Trophoblast cell (in vitro differentiated cells and primary cell): ENCODE measurements at regions not wholly inside any gene's neighbourhood (a gene's known extent, or its start where the extent isn't known, plus 50 kb on each side); places are given as distances from the start of the nearest gene placed in this dataset.
"Not testable (repeated sequence)": the region's sequence is repeated elsewhere in the genome, so short reads cannot be mapped to it uniquely, and the experiment has no call there.

Experiments
- DNase-seq, 2 donors: peaks; one replicate each; pipeline ENCODE4 v3.0.0-alpha.2; 2016
- H2AFZ ChIP-seq: 2 replicates; pipeline ENCODE4 v1.6.1; 2013; ENCODE audit warnings: low read length, moderate library complexity, mild to moderate bottlenecking; ENCODE audit not compliant: insufficient read depth, poor library complexity
- H2AK5ac ChIP-seq: 2 replicates; pipeline ENCODE4 v1.6.1; 2013; ENCODE audit warnings: mild to moderate bottlenecking, low read length
- H2BK120ac ChIP-seq: 2 replicates; pipeline ENCODE4 v1.6.1; 2013; ENCODE audit warnings: low read length, mild to moderate bottlenecking, moderate library complexity; ENCODE audit not compliant: insufficient read depth, poor library complexity
- H2BK12ac ChIP-seq: 2 replicates; pipeline ENCODE4 v1.6.1; 2013; ENCODE audit warnings: mild to moderate bottlenecking, low read length, moderate library complexity
- H2BK5ac ChIP-seq: 2 replicates; pipeline ENCODE4 v1.6.1; 2013; ENCODE audit warnings: low read length, low read depth, moderate library complexity, mild to moderate bottlenecking; ENCODE audit not compliant: poor library complexity
- H3K14ac ChIP-seq: 2 replicates; pipeline ENCODE4 v1.6.1; 2013; ENCODE audit warnings: mild to moderate bottlenecking, low read length
- H3K18ac ChIP-seq: 2 replicates; pipeline ENCODE4 v1.6.1; 2013; ENCODE audit warnings: mild to moderate bottlenecking, low read length
- H3K23ac ChIP-seq: 2 replicates; pipeline ENCODE4 v1.6.1; 2013; ENCODE audit warnings: low read length
- H3K27ac ChIP-seq: 2 replicates; pipeline ENCODE4 v1.5.1; 2013; ENCODE audit warnings: low read depth, mild to moderate bottlenecking, inconsistent platforms, low read length, moderate library complexity
- H3K27me3 ChIP-seq: 2 replicates; pipeline ENCODE4 v1.6.1; 2013; ENCODE audit warnings: inconsistent platforms, mild to moderate bottlenecking, low read length, moderate library complexity; ENCODE audit not compliant: insufficient read depth
- H3K36me3 ChIP-seq, 2 experiments: 1 replicate in 1 of 2; 2 replicates in 1 of 2; pipeline ENCODE4 v1.6.1; 2013; ENCODE audit warnings: low read length in 2 of 2, mild to moderate bottlenecking in 2 of 2, moderate library complexity in 1 of 2; ENCODE audit not compliant: insufficient read depth in 2 of 2, control insufficient read depth in 1 of 2
- H3K4ac ChIP-seq: 2 replicates; pipeline ENCODE4 v1.6.1; 2013; ENCODE audit warnings: low read depth, mild to moderate bottlenecking, low read length, moderate library complexity
- H3K4me1 ChIP-seq, 2 experiments: 1 replicate in 1 of 2; 2 replicates in 1 of 2; pipeline ENCODE4 v1.6.1; 2013; ENCODE audit warnings: low read length in 2 of 2, mild to moderate bottlenecking in 2 of 2, moderate library complexity in 1 of 2; ENCODE audit not compliant: insufficient read depth in 2 of 2, control insufficient read depth in 1 of 2
- H3K4me2 ChIP-seq: 2 replicates; pipeline ENCODE4 v1.6.1; 2013; ENCODE audit warnings: inconsistent platforms, mild to moderate bottlenecking, low read length, moderate library complexity
- H3K4me3 ChIP-seq: 2 replicates; pipeline ENCODE4 v1.5.1; 2013; ENCODE audit warnings: mild to moderate bottlenecking, low read depth, low read length, inconsistent platforms
- H3K79me1 ChIP-seq: one replicate; pipeline ENCODE4 v1.6.1; 2013; ENCODE audit warnings: low read length
- H3K79me2 ChIP-seq: 2 replicates; pipeline ENCODE4 v1.6.1; 2013; ENCODE audit warnings: low read length, mild to moderate bottlenecking; ENCODE audit not compliant: control insufficient read depth, insufficient read depth, poor library complexity
- H3K9ac ChIP-seq: 2 replicates; pipeline ENCODE4 v1.6.1; 2013; ENCODE audit warnings: mild to moderate bottlenecking, low read length
- H3K9me3 ChIP-seq: 2 replicates; pipeline ENCODE4 v1.6.1; 2013; ENCODE audit warnings: low read depth, mild to moderate bottlenecking, control low read depth, inconsistent platforms, low read length; ENCODE audit not compliant: insufficient read depth
- H4K12ac ChIP-seq: 2 replicates; pipeline ENCODE4 v1.6.1; 2013; ENCODE audit warnings: low read depth, mild to moderate bottlenecking, low read length, moderate library complexity
- H4K8ac ChIP-seq: 2 replicates; pipeline ENCODE4 v1.6.1; 2013; ENCODE audit warnings: low read depth, mild to moderate bottlenecking, low read length, moderate library complexity
- H4K91ac ChIP-seq: one replicate; pipeline ENCODE4 v1.6.1; 2013; ENCODE audit warnings: low read depth, mild to moderate bottlenecking, low read length, moderate library complexity
- WGBS: extraction: QIAGEN DNeasy Blood & Tissue Kit; methylation state at CpG from one replicate; pipeline ENCODE4 v1.1.7; 2013; ENCODE audit warnings: missing lambda C conversion rate; ENCODE audit not compliant: insufficient read length, insufficient coverage; ENCODE audit errors: extremely low coverage; 5-methylcytosine and 5-hydroxymethylcytosine counted together

- H3K9ac ChIP-seq, H3K4me1 ChIP-seq, H2BK120ac ChIP-seq, H4K12ac ChIP-seq, H3K27ac ChIP-seq, H3K36me3 ChIP-seq, H3K27me3 ChIP-seq, DNase-seq, H3K79me1 ChIP-seq, H2AFZ ChIP-seq, H3K23ac ChIP-seq, H3K18ac ChIP-seq, H3K4ac ChIP-seq, H2BK5ac ChIP-seq, H2BK12ac ChIP-seq, H3K79me2 ChIP-seq, H3K4me3 ChIP-seq, H4K91ac ChIP-seq, H3K4me2 ChIP-seq, H4K8ac ChIP-seq, H3K14ac ChIP-seq, H3K9me3 ChIP-seq, H2AK5ac ChIP-seq: not testable (repeated sequence)
- no CpG with 5 or more reads among the region's 1 CpG for WGBS
Measured at GRCh38 chr10:46645110-46645509, 66.2 kb downstream of the SYT15 start.

GRCh38 chr10:46646132-46646531 lies 67.2 kb downstream of the SYT15 start:
- not testable (repeated sequence) for H3K23ac ChIP-seq, H4K12ac ChIP-seq, H2BK5ac ChIP-seq, H3K4me1 ChIP-seq, H2BK12ac ChIP-seq, H3K4me3 ChIP-seq, H3K18ac ChIP-seq, H4K91ac ChIP-seq, DNase-seq, H2BK120ac ChIP-seq, H3K14ac ChIP-seq, H2AK5ac ChIP-seq, H3K9ac ChIP-seq, H2AFZ ChIP-seq, H3K27me3 ChIP-seq, H3K4me2 ChIP-seq, H3K79me2 ChIP-seq, H3K9me3 ChIP-seq, H3K79me1 ChIP-seq, H3K27ac ChIP-seq, H3K4ac ChIP-seq, H4K8ac ChIP-seq, H3K36me3 ChIP-seq
- no CpG with 5 or more reads among the region's 3 CpGs for WGBS

DNA sequence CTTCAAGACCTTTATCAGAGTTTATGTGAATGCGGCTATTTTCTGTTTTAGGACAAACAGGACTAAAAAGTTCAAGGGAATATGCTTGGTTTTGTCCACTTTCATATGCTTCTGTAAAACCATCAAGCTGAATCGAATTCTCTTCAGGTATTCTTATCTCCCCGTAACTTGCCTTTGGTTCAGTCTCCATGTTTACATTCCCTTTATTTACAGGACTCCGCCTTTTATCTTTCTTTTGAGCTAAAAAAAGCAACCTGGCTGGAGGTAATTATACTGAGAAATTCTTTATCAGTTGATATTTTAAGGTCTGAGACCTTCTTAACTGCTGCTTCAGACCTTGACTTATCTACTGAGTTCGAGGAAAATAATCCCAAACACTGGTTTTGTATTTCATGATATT lies 72.0 kb downstream of the SYT15 start:
- not testable (repeated sequence) for H3K4me2 ChIP-seq, H4K12ac ChIP-seq, H3K79me2 ChIP-seq, H3K4ac ChIP-seq, H3K4me3 ChIP-seq, H3K14ac ChIP-seq, H2BK5ac ChIP-seq, H4K8ac ChIP-seq, H3K23ac ChIP-seq, H3K9ac ChIP-seq, H2AK5ac ChIP-seq, H3K18ac ChIP-seq, H3K27ac ChIP-seq, H3K9me3 ChIP-seq, H3K4me1 ChIP-seq, H4K91ac ChIP-seq, H3K27me3 ChIP-seq, H2BK12ac ChIP-seq, H3K79me1 ChIP-seq, DNase-seq, H2BK120ac ChIP-seq, H3K36me3 ChIP-seq, H2AFZ ChIP-seq
- WGBS = no CpG with 5 or more reads among the region's 5 CpGs

DNA sequence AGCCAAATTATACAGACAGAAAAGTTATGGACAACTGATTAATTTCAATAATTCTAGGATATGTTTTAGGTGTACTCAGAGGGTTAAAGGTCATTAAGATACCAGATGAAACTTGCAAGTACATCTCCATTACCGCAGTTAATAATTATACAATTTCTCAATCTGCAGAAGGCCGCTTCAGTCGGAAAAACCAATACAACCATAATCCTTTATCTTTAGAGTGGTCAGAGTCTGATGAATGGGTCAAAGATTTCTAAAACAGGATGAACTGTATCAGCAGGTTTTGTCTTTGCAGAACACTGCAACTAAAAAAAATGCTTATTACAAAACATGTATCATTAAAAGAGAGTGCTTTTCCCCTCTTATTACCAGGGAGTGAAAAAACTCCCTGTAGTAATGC lies 78.5 kb downstream of the SYT15 start:
- not testable (repeated sequence) for H3K4ac ChIP-seq, H4K8ac ChIP-seq, H3K4me3 ChIP-seq, H3K18ac ChIP-seq, H3K79me2 ChIP-seq, H3K23ac ChIP-seq, H3K4me1 ChIP-seq, H4K91ac ChIP-seq, H2BK5ac ChIP-seq, H3K27ac ChIP-seq, H3K36me3 ChIP-seq, H3K14ac ChIP-seq, H3K79me1 ChIP-seq, H2BK12ac ChIP-seq, H3K9me3 ChIP-seq, H2AK5ac ChIP-seq, H4K12ac ChIP-seq, H3K4me2 ChIP-seq, H2BK120ac ChIP-seq, DNase-seq, H2AFZ ChIP-seq, H3K9ac ChIP-seq, H3K27me3 ChIP-seq
- no CpG with 5 or more reads among the region's 3 CpGs for WGBS
